Muscle of leg (tissue), 3 donors: ENCODE measurements at regions not wholly inside any gene's neighbourhood (a gene's known extent, or its start where the extent isn't known, plus 50 kb on each side); places are given as distances from the start of the nearest gene placed in this dataset.
A peak's percentile ranks its signal among the peaks of the same experiment; 100 is the strongest.

ENCODE experiments used
- DNase-seq: peaks from one replicate; pipeline ENCODE4 v3.0.0; 2013
- H3K27ac ChIP-seq: one replicate; pipeline ENCODE4 v1.5.1; 2013; ENCODE audit warnings: mild to moderate bottlenecking, low read length, control low read depth
- H3K27me3 ChIP-seq: one replicate; pipeline ENCODE4 v1.6.1; 2013; ENCODE audit warnings: low read length; ENCODE audit not compliant: control insufficient read depth, insufficient read depth
- H3K36me3 ChIP-seq: one replicate; pipeline ENCODE4 v1.6.1; 2013; ENCODE audit warnings: low read length; ENCODE audit not compliant: control insufficient read depth, insufficient read depth
- H3K4me1 ChIP-seq: one replicate; pipeline ENCODE4 v1.6.1; 2013; ENCODE audit warnings: low read length; ENCODE audit not compliant: control insufficient read depth, insufficient read depth
- H3K4me3 ChIP-seq: one replicate; pipeline ENCODE4 v1.5.1; 2013; ENCODE audit warnings: low read length, control low read depth
- H3K9me3 ChIP-seq: replicated peaks from 2 replicates; pipeline ENCODE4 v1.6.1; 2013; ENCODE audit warnings: low read depth, low read length; ENCODE audit not compliant: control insufficient read depth
- WGBS: methylation state at CpG from one replicate; pipeline ENCODE4 v1.1.5; 2013; ENCODE audit warnings: missing lambda C conversion rate; ENCODE audit not compliant: insufficient coverage; 5-methylcytosine and 5-hydroxymethylcytosine counted together

- no CpG with 5 or more reads among the region's 4 CpGs for WGBS
- DNase-seq, result peak; percentile 25
- H3K27me3 ChIP-seq, result no peaks in the 10 kb centered on the region
Measured at GRCh38 chr18:39701055-39701783, 2135.6 kb upstream of the CELF4 start.

GRCh38 chr18:39699340-39699964 lies 2133.9 kb upstream of the CELF4 start:
- Histone ChIP-seq H3K4me3 (no peak overlapping the region), H3K36me3 (no peaks in the 10 kb centered on the region), H3K9me3 (no peaks in the 10 kb centered on the region), H3K27me3 (no peaks in the 10 kb centered on the region), H3K4me1 (no peaks in the 10 kb centered on the region), H3K27ac (no peak overlapping the region)
- DNase-seq, result no peak
- WGBS, result no CpG with 5 or more reads among the region's 5 CpGs

More at GRCh38 chr18:39701055-39701783, 2135.6 kb upstream of the CELF4 start:
- Histone ChIP-seq H3K36me3 (no peaks in the 10 kb centered on the region), H3K9me3 (no peaks in the 10 kb centered on the region), H3K27ac (no peak overlapping the region), H3K4me1 (no peaks in the 10 kb centered on the region), H3K4me3 (no peak overlapping the region)

GRCh38 chr18:39698436-39698835 lies 2132.8 kb upstream of the CELF4 start:
- no peaks in the 10 kb centered on the region for H3K36me3 ChIP-seq
- no peaks in the 10 kb centered on the region for H3K27me3 ChIP-seq
- H3K9me3 ChIP-seq, result no peaks in the 10 kb centered on the region
- no peak overlapping the region for H3K4me3 ChIP-seq
- no peak for DNase-seq
- no peak overlapping the region for H3K27ac ChIP-seq
- 55% methylated on average over 3 of the region's 4 CpGs for WGBS
- H3K4me1 ChIP-seq, result no peaks in the 10 kb centered on the region

GRCh38 chr18:39693359-39693758 lies 2127.8 kb upstream of the CELF4 start:
- Histone ChIP-seq H3K4me1 (no peaks in the 10 kb centered on the region), H3K4me3 (no peak overlapping the region), H3K27ac (no peak overlapping the region), H3K27me3 (no peaks in the 10 kb centered on the region), H3K9me3 (no peaks in the 10 kb centered on the region), H3K36me3 (no peaks in the 10 kb centered on the region)
- DNase-seq, result peak; percentile 32
- no CpG with 5 or more reads among the region's 1 CpG for WGBS

GRCh38 chr18:39692367-39693015 lies 2126.9 kb upstream of the CELF4 start:
- no peak for DNase-seq
- Histone ChIP-seq H3K36me3 (no peaks in the 10 kb centered on the region), H3K4me1 (no peaks in the 10 kb centered on the region), H3K27ac (no peak overlapping the region), H3K4me3 (no peak overlapping the region), H3K9me3 (no peaks in the 10 kb centered on the region), H3K27me3 (no peaks in the 10 kb centered on the region)
- WGBS, result no CpG with 5 or more reads among the region's 2 CpGs

GRCh38 chr18:39685303-39685902 lies 2119.8 kb upstream of the CELF4 start:
- Histone ChIP-seq H3K4me3 (no peak overlapping the region), H3K27me3 (no peaks in the 10 kb centered on the region), H3K4me1 (no peaks in the 10 kb centered on the region), H3K36me3 (no peaks in the 10 kb centered on the region), H3K9me3 (no peaks in the 10 kb centered on the region), H3K27ac (no peak overlapping the region)
- no peak for DNase-seq
- WGBS, result 0% methylated on average over 1 of the region's 4 CpGs

- DNase-seq, result peak; percentile 36
- H3K27ac ChIP-seq, result no peak overlapping the region
- no peaks in the 10 kb centered on the region for H3K36me3 ChIP-seq
- H3K4me3 ChIP-seq, result no peak overlapping the region
- H3K27me3 ChIP-seq, result no peaks in the 10 kb centered on the region
- 51% methylated on average over 4 of the region's 4 CpGs for WGBS
- H3K4me1 ChIP-seq, result no peaks in the 10 kb centered on the region
- H3K9me3 ChIP-seq, result no peaks in the 10 kb centered on the region
Measured at GRCh38 chr18:39681061-39681460, 2115.5 kb upstream of the CELF4 start.

GRCh38 chr18:39675906-39676305 lies 2110.3 kb upstream of the CELF4 start:
- Histone ChIP-seq H3K4me1 (no peaks in the 10 kb centered on the region), H3K27ac (no peak overlapping the region), H3K36me3 (no peaks in the 10 kb centered on the region), H3K27me3 (no peaks in the 10 kb centered on the region), H3K4me3 (no peak overlapping the region), H3K9me3 (no peaks in the 10 kb centered on the region)
- DNase-seq, result no peak
- 82% methylated on average over 3 of the region's 5 CpGs for WGBS

- no peaks in the 10 kb centered on the region for H3K9me3 ChIP-seq
- no peak overlapping the region for H3K27ac ChIP-seq
- H3K4me1 ChIP-seq, result no peaks in the 10 kb centered on the region
- no peak overlapping the region for H3K4me3 ChIP-seq
- peak; percentile 66 for DNase-seq
- H3K27me3 ChIP-seq, result no peaks in the 10 kb centered on the region
- no CpG with 5 or more reads among the region's 3 CpGs for WGBS
- no peaks in the 10 kb centered on the region for H3K36me3 ChIP-seq
Measured at GRCh38 chr18:39675368-39675767, 2109.8 kb upstream of the CELF4 start.

- Histone ChIP-seq H3K4me1 (no peaks in the 10 kb centered on the region), H3K9me3 (no peaks in the 10 kb centered on the region), H3K27me3 (no peaks in the 10 kb centered on the region), H3K4me3 (no peak overlapping the region), H3K27ac (no peak overlapping the region), H3K36me3 (no peaks in the 10 kb centered on the region)
- no CpG with 5 or more reads among the region's 3 CpGs for WGBS
- no peak for DNase-seq
Measured at GRCh38 chr18:39672171-39672570, 2106.6 kb upstream of the CELF4 start.
